NCI-H2196 (cell line): ENCODE measurements at regions not wholly inside any gene's neighbourhood (a gene's known extent, or its start where the extent isn't known, plus 50 kb on each side); places are given as distances from the start of the nearest gene placed in this dataset.

Experiments
- DNase-seq: peaks from one replicate; lab custom pipeline; 2025; ENCODE audit not compliant: unreplicated experiment; lab: John Stamatoyannopoulos, UW

DNA sequence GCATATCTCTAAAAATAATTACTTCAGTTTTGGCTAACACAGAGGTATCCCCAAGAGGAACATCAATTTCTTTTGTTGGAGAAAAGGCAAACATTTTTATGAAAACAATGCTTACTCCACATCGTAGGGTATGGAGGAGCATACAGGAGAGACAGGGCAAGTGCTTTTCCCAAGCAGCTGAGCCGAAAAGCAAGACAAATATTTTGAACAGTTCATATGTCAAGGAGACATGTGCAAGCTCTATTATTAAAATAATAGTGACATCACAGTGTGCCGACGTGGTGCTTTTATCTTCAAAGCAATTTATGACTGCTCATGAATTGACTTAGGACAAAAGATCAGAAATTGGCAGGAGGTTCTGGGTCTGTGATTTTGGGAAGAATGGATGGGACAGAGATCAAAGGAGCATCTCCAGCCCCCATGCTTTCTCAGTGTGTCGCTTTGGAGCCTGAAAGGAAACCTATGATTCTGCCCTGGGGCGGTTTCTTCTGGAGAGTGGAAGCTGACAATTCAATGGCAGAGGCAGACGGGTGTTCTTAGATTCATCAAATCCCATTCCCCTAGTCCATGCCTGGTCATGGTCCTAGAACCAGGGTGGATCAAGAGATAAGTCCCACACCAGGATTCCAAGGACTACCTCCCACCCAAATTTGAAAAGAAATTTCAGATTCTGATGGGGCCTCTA, 97.1 kb downstream of the JCAD start:
- DNase-seq: no peak

DNA sequence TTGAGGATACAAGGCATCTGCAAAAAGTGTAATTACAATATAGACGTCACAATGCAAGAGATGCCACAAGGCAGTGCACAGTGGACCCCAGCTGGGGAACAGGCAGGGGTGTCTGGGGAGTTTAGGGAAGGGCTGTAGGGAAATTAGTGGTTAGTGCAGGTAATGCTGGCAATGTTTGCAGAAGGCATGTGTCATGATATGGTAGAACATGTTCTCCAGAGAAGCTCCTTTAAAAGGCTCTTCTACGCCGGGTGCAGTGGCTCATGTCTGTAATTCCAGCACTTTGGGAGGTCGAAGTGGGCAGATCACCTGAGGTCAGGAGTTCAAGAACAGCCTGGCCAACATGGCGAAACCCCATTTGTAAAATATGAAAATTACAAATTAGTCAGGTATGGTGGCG, 98.0 kb downstream of the JCAD start:
- DNase-seq: no peak

DNA sequence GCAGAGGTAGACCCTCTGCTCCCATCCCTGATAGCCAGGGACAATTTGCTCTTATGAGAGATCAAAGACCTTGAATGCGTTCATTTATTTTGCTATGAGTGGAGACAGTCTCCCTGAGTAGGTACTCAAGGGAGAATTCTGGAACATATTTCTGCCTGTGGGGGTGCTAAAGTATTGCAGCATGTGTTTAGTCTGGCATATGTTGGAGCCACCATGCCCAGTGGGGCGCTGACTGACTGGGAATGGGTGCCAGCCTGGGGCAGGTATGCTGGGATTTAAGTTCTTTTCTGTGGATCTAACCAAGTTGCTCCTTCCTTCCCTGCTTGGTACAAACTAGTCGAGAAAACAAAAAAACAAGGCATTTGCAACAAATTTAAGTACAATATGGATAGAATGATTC, 99.1 kb downstream of the JCAD start:
- DNase-seq: no peak

DNA sequence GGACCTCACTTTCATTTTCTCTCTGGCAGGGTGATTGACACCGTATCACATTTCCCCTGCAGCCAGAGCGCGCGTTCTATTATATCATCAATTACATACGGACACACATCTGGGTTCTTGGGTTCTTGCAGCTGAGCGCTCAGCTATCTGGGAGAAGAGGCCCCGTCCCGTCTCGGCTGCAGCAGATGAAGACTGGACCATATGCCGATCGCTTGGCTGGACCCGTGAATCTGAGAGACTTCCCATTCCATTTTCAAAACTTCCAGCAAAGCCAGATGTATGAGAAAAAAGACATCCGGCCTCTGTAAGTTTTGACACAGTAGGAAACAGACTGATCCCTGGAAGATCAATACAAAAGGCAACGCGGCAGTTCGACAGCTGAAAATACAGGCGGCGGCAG, 99.8 kb downstream of the JCAD start:
- no peak for DNase-seq

DNA sequence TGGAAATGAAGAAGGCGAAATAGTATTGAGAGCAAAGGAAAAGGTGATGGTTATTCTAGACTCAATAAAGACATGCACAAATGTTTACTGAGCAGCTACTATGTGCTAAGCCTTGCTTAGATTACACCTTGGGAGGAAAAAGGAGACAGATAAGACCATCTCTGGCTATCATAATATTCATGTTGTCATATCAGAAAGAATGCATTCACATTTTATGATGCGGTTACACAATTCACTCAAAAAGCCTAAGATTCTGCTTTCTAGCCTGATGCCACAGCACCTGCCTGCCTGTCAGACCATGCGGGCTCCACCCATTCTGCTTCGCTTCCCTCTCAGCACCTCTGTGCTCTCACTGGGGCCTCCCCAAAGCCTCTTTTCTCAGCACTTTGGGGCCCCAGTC, 100.9 kb downstream of the JCAD start:
- DNase-seq: no peak

DNA sequence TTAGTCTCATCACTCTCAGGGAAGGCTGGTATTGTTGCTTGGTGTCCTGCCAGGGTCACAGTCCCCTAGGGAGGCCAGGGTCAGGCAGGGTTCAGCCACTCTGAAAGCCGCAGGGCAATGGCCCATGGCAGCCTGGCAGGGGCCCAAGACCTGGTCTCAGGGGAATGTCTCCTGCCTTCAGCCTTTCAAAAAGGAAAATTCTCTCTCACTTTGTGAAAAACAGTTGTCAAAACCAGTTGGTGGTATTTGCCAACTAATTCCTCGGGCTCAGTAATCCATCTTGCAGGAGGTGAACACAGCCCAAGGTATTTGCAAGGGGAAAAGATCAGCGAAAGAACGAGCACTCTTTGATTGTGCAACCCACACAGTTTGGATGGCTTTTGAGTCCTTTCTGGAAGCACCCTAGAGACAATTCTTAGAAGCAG, 101.5 kb downstream of the JCAD start:
- no peak for DNase-seq

DNA sequence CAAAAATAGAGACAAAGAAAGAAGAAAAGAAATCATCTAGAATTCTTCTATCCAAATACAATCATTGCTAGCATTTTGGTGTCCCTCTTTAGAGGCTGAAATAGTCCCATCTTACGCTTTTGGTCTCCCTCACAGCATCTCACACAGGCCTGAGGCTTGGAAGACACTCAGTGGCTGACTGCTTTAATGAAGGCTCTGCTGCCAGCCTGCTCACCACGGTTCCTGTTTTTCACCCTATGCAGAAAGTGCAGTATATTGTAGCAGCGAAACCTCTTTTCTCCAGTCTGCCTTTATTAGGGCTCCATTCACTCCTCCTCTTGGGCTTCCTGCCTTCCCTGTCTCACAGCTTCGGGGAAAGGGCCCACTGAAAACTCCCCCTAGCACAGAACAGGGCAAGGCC, 102.2 kb downstream of the JCAD start:
- no peak for DNase-seq

DNA sequence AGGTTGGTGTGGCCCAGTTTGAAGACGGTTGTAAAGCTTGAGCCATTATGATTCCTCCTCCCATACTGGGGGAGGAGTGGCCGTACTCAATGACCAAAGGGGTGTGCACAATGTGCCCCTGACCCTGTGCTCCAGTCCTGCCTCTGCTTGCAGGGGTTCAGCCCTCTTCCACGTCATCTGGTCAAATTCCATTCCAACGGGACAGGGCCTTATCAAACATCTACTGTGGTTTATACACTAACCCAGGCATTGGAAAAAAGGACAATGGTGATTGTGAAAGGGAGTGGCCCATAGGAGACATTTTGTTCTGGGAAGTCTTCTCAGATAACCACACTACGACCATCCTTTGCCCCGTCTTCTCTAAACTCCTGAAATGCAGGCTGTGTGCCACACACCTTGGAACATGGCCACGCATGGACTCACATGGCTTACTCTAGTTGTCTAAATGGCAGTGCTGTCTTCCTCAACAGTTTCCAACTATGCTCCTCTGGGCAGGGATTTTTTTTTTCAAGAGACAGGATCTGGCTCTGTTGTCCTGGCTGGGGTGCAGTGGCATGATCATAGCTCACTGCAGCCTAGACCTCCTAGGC, 103.0 kb downstream of the JCAD start:
- DNase-seq: no peak

DNA sequence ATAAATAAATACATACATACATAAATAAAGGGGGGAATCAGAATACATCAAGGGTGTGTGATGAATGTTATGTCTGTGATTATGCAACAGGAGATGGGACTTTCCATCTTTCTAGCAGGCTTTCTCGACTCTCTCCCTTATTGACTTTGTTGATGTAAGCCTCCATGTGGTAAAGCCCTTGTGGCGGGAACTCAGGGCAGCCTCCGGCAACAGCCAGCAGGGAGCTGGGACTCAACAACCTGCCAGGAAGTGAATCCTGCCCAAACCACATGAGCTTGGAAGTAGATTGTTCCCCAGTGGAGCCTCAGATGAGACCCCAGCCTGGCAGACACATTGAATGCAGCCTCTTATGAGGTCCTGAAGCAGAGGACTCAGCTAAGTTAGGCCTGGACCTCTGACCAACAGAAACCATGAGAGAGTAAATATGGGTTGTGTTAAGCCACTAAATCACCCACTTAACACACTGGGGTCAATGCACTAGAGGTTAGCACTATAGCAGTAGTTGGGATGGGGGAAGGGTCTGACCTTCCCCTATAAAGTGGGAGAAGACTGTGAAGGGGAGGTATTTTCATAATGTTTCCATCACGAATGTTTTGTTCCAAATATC, 104.0 kb downstream of the JCAD start:
- DNase-seq: no peak

DNA sequence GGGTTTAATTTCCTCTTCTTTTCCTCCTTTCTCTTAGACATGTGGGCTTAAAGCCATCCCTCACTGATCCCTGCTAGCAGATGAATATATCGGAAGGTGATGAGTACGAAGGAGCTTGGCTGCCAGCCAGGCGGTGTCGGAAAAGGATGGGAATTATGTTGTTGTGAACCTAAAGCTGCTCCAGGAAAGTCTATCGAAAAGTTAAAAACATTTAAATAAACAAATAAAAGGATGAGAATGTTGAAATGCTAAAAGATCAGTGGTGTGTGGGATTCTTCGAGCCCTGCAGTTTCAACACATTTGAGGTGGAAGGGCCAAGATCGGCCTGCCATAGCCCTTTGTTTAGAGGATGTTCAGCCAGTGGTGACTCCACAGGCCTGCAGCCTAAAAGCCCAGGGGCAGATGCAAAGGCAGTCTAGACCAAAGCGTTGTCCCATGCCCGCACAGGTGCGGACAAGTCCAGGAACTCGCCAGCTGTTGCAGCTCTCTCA, 107.9 kb downstream of the JCAD start:
- no peak for DNase-seq

DNA sequence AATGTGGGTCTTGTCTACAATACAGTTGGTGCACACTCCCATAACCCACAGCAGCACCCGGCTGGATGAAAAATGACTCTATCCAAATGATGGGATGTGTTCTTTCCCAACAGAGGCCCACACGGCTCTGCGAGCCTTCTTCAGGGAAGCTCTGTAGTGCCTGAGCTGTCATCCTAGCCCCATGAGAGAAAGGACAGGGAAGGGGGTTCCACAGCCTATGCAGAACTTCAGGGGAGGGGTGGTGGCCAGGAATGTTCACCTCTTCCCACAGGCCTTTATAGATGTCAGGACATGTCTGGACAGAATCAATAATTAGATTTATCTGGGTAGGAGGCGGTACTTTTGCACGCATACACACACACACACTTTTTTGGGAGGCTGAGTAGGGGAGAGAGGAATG, 109.0 kb downstream of the JCAD start:
- no peak for DNase-seq

DNA sequence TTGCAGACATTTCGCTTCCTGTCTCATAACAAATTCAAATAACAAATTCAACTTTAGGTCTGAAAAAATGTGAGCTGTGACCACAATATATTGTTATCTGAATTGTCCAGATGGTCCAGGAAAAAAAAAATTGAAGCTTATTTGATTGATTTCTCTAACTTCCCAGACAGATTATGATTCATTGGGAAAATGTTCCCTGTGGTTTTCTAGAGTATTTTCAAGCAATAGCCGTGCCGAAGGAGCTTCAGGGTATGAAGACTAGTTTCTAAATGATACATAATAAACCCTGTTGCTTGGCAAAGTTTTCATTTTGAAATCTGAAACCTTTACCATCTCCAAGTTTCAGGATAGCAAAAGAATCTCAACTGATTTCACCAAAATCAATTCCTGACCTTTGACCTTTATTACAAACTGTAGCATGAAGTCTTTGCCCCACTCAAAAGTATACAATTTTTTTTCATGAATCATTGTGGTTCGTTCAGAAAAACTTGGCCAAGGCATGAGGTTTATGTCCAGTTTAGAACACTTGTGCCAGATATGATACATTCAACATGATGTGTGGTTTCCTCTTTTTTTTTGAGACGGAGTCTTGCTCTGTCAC, 109.9 kb downstream of the JCAD start:
- no peak for DNase-seq

DNA sequence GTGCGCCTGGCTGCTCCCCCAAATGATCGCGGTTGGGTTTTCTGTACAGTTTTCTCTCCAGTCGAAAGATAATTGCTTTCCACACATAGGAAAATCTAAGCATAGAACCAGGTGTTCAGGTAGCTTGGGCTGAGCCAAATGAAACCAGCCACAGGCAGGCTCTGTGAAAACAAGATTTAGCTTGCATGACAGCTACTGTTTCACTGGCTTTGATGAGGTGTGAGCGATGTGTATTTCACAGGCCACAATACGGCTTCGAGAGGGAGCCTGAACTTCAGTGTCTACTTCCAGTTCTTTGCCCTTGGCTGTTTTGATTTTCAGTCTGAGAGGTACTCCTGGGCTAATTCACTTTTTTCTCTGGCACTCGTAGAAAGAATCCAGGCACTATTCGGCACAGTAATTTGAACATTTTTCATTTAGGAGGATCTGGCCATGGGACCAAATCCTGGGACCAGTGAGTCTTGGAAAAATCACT, 110.5 kb downstream of the JCAD start:
- DNase-seq: no peak

DNA sequence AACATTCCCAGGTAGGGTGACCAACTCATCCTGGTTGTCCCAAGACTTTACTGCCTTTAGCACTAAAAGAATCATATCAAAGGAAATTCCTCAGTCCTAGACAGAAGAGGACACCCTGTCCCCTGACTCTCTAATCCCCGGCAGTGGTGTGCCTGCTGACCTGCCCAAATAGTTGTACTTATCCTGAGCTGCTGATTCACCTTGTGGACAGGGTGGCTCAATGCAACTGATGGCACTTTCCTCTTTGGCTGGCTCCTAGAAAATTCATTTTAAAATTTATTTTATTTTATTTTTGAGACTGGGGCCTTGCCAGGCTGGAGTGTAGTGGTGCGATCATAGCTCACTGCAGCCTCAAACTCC, 111.7 kb downstream of the JCAD start:
- DNase-seq: no peak

DNA sequence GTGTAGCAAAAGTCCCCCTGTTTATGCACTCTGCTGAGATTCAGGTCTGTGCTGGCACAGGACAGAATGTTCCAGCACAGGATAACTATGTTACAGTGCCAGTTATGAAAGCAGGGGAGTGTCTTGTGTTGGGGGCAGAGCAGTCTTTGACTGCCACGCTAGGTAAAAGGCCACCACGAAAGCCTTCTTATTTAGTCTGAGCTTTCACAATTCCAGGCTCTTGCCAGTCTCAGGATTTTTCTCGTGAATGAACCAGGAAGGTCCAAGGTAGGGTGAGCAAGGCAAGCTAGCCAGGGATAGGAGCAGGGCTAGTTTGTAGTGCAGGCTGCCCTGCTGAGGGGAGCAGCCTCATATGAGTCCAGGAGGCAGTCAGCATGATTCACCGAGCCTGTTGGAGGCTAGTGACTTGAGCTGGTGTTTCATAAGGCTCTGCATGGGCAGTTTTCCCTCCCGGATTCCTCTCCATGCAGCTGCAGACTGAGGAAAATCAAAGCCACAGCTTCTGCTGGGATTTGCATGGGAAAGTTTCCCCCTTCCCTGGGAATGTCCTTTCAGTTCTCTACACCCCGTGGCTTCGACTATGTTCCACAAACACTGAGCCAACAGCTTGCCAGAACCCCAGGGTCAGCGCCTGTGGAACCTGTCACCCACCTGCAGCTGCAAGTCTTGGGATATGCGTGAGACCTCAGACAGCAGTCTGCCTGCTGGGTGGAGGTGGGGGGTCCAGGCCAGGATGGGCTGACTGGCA, 112.3 kb downstream of the JCAD start:
- DNase-seq: no peak

DNA sequence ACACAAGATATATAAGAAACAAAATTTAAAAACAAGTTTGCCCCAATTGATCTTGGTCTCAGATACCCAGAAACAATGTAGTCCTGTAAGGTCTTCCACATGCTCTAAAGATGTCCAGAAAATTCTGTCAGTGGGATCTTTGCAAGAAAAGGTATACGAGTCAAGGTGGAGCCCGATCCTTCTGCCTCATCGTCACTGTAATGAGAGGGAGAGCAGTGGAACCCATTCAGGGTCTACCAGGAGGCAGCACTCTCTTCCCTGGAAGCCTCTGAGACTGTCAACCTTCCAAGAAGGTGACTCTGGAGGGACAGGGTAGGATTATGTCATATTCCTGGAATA, 112.8 kb downstream of the JCAD start:
- DNase-seq: no peak

DNA sequence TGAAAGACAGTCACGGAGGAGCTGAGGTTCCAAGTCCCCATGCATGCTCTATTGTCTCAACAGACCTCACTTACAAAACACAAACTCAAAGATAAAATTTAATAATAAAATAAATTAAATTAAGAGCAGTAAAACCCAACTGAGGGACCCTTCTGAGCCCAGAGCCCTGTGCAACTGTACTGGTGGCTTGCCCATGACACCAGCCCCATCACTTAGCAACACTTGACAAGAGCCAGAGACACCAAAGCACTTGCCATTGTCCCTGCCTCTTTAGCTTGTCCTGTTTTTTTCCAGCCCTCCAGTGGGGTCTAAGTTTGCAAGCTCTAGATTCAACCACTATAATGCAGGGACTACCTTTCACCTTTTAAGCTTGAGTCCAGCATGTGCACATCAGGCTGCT, 117.9 kb downstream of the JCAD start:
- no peak for DNase-seq

DNA sequence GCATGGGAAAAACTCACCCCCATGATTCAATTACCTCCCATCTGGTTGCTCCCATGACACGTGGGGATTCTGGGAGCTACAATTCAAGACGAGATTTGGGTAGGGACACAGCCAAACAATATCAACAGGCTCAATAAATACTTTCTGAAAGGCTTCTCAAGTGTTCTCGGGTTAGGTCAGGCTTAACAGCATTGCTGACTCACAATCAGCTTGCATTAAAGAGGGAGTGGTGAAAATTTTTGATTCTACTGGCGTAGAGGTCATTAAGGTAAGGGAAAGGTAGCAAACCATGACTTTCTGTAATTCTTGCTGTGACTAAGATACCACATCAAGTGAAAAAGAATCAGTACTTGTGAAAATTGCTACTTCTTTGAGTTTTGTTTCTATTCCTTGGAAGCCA, 126.4 kb downstream of the JCAD start:
- DNase-seq: no peak

DNA sequence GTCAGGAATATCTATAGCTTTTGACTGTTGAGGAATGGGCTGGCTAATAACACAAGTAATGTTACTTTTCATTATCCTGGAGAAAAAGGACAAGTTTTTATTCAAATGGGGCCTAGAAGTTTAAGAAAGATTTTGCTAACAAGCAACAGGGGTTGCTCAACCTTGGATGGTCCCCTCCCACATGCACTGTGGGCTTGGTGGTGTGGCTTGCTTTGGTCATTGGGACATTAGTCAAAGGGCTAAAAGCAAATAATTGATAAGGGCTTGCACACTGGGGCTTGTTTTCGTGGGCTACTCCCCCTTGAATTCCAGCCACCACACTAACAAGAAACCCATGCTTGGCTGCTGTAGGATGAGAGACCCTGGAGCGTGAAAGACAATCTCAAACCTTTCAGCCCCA, 127.6 kb downstream of the JCAD start:
- DNase-seq: no peak

DNA sequence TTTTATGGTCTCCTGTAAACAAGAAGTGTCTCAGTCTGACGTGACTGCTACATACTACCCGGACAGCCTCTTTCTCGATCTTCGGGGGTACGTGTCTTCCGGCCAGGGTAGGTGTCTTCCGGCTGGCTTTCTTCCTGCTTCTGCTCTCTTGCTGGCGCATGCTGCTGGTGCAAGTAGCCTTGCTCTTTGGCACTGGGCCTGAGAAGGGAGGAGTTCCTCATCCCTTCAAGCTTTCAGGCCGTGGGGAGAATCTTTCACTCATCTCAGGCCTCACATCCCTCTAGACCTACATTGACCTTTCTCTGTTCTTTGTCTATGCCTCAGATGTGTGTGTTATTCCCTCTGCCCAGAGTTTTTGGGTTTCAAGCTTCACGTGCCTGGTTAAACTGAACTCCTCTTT, 130.4 kb downstream of the JCAD start:
- no peak for DNase-seq

DNA sequence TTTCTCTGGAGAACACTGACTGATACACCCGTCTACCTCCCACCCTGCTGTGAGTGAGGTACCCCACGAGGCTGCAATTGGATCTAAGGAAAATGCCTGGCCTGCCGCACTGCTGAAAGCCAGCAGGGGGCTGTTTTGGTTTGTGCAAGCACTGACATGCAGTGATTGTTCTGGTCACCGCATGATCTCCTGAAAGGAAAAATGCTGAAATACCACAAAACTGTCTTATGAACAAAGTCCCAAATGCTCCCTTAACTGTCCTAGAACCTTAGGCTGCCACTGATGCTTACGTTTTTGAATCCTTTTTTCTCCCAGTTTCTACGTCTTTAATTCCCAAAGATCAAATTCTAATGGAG, 132.7 kb downstream of the JCAD start:
- no peak for DNase-seq
